Lower lobe of right lung (tissue), 2 donors: ENCODE measurements at regions not wholly inside any gene's neighbourhood (a gene's known extent, or its start where the extent isn't known, plus 50 kb on each side); places are given as distances from the start of the nearest gene placed in this dataset.
"Not testable (repeated sequence)": the region's sequence is repeated elsewhere in the genome, so short reads cannot be mapped to it uniquely, and the experiment has no call there.

ENCODE experiments used
- ATAC-seq, 2 donors: fragments of 200-7000 bp; cut with Tn5 transposase; one replicate each; pipeline ENCODE4 v1.9.1; 2020 to 2022; ENCODE audit warnings: mild to moderate bottlenecking in 2 of 2, moderate library complexity in 2 of 2
- DNase-seq: peaks from one replicate; pipeline ENCODE4 v3.0.0-alpha.2; 2020
- H3K27ac ChIP-seq: fragments of 200-600 bp; one replicate; pipeline ENCODE4 v1.8.0; 2022
- H3K27me3 ChIP-seq: fragments of 200-600 bp; one replicate; pipeline ENCODE4 v1.8.0; 2022; ENCODE audit warnings: low read depth
- H3K36me3 ChIP-seq: fragments of 200-600 bp; one replicate; pipeline ENCODE4 v1.8.0; 2022; ENCODE audit warnings: mild to moderate bottlenecking
- H3K4me1 ChIP-seq: fragments of 200-600 bp; one replicate; pipeline ENCODE4 v1.8.0; 2022
- H3K4me3 ChIP-seq: fragments of 200-600 bp; one replicate; pipeline ENCODE4 v1.8.0; 2022; ENCODE audit warnings: mild to moderate bottlenecking
- H3K9me3 ChIP-seq: fragments of 200-600 bp; one replicate; pipeline ENCODE4 v1.8.0; 2022
- intact Hi-C: fragments of 100-400 bp; cut with DNase I; formaldehyde crosslinking; loops from one replicate; pipeline ENCODE4 v1.11.0; 2022
- TF ChIP-seq, protein P1 (sequence below): fragments of 200-600 bp; IDR thresholded peaks from one replicate; pipeline ENCODE4 v1.8.0; 2022; ENCODE audit warnings: antibody characterized with exemption, mild to moderate bottlenecking
- donor health status: DM: no; HTN: yes; CAD: no; lungs with severe emphysema.

DNA sequence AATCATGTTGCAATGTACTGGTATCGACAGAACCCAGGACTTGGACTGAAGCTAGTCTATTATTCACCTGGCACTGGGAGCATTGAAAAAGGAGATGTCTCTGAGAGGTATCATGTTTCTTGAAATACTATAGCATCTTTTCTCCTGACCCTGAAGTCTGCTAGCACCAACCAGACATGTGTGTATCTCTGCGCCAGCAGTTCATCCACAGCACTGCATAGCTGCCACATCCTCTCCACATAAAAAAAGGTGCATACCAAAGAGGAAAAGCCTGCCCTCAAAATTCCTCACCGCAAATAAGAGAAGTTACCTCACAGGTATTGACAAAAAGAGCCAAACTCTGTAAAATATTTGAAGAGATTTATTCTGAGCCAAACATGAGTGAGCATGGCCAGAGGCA is 99.5 kb upstream of the PRSS3 start:
- no peaks in the 10 kb centered on the region for H3K4me1 ChIP-seq
- no peak for DNase-seq
- H3K27me3 ChIP-seq = no peaks in the 10 kb centered on the region

GRCh38 chr9:33697171-33697570 is 98.2 kb upstream of the PRSS3 start:
- no peak for ATAC-seq
- TF ChIP-seq, protein P1, sequence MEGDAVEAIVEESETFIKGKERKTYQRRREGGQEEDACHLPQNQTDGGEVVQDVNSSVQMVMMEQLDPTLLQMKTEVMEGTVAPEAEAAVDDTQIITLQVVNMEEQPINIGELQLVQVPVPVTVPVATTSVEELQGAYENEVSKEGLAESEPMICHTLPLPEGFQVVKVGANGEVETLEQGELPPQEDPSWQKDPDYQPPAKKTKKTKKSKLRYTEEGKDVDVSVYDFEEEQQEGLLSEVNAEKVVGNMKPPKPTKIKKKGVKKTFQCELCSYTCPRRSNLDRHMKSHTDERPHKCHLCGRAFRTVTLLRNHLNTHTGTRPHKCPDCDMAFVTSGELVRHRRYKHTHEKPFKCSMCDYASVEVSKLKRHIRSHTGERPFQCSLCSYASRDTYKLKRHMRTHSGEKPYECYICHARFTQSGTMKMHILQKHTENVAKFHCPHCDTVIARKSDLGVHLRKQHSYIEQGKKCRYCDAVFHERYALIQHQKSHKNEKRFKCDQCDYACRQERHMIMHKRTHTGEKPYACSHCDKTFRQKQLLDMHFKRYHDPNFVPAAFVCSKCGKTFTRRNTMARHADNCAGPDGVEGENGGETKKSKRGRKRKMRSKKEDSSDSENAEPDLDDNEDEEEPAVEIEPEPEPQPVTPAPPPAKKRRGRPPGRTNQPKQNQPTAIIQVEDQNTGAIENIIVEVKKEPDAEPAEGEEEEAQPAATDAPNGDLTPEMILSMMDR = no peak
- H3K4me3 ChIP-seq = no peak overlapping the region

More for the DNA sequence above, 99.5 kb upstream of the PRSS3 start:
- no peak for ATAC-seq
- no peaks in the 10 kb centered on the region for H3K36me3 ChIP-seq
- H3K4me3 ChIP-seq = no peak overlapping the region
- H3K9me3 ChIP-seq = no peaks in the 10 kb centered on the region
- TF ChIP-seq, protein P1 = no peak
- no peak overlapping the region for H3K27ac ChIP-seq
- intact Hi-C loops = no loop called here

GRCh38 chr9:33698267-33698666 is 97.1 kb upstream of the PRSS3 start:
- H3K9me3 ChIP-seq = no peaks in the 10 kb centered on the region
- H3K36me3 ChIP-seq = no peaks in the 10 kb centered on the region
- no peak overlapping the region for H3K4me3 ChIP-seq
- H3K27ac ChIP-seq = no peak overlapping the region
- ATAC-seq = no peak
- H3K27me3 ChIP-seq = no peaks in the 10 kb centered on the region
- no peak for DNase-seq
- no peaks in the 10 kb centered on the region for H3K4me1 ChIP-seq
- TF ChIP-seq, protein P1 = no peak
- intact Hi-C loops = no loop called here

More at GRCh38 chr9:33697171-33697570, 98.2 kb upstream of the PRSS3 start:
- Histone ChIP-seq H3K27ac (no peak overlapping the region), H3K36me3 (no peaks in the 10 kb centered on the region), H3K4me1 (no peaks in the 10 kb centered on the region), H3K27me3 (no peaks in the 10 kb centered on the region), H3K9me3 (no peaks in the 10 kb centered on the region)
- DNase-seq = no peak
- intact Hi-C loops = no loop called here

GRCh38 chr9:33700940-33701339 is 94.4 kb upstream of the PRSS3 start:
- H3K36me3 ChIP-seq, H3K27me3 ChIP-seq, H3K9me3 ChIP-seq, H3K27ac ChIP-seq, intact Hi-C loops, H3K4me3 ChIP-seq, H3K4me1 ChIP-seq, ATAC-seq, DNase-seq: not testable (repeated sequence)

GRCh38 chr9:33703430-33704102 is 91.8 kb upstream of the PRSS3 start:
- Histone ChIP-seq H3K36me3 (no peaks in the 10 kb centered on the region), H3K27me3 (no peaks in the 10 kb centered on the region), H3K4me3 (no peak overlapping the region), H3K27ac (no peak overlapping the region), H3K4me1 (no peaks in the 10 kb centered on the region), H3K9me3 (no peaks in the 10 kb centered on the region)
- DNase-seq (no peak), ATAC-seq (no peak)
- intact Hi-C loops = no loop called here
- TF ChIP-seq, protein P1 = no peak

DNA sequence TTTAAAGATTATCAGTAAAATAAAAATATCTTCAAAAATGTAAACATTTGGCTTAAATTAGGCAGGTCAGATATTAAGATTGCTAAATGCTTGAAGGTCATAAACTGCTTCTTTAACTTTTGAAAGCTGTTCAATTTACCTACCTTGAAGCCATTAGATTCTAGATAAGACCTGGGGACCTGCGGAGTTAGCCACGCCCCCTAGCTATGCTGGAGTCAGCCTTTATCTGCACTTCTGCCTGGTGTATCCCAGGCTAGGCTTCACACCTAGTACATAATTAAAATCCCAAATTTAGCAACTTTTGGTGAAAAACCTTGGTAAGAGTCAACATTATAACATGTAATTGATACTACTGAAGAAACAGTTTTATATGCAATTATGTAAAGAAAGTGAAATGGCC is 89.9 kb upstream of the PRSS3 start:
- H3K4me3 ChIP-seq, DNase-seq, H3K9me3 ChIP-seq, intact Hi-C loops, H3K27me3 ChIP-seq, H3K4me1 ChIP-seq, ATAC-seq, H3K36me3 ChIP-seq, H3K27ac ChIP-seq: not testable (repeated sequence)
